Right lobe of liver (tissue), 6 donors: ENCODE measurements at regions not wholly inside any gene's neighbourhood (a gene's known extent, or its start where the extent isn't known, plus 50 kb on each side); places are given as distances from the start of the nearest gene placed in this dataset.
"Not testable (repeated sequence)": the region's sequence is repeated elsewhere in the genome, so short reads cannot be mapped to it uniquely, and the experiment has no call there.

Source experiments
- ATAC-seq, 4 donors: fragments of 200-7000 bp; cut with Tn5 transposase; one replicate each; pipeline ENCODE4 v1.9.1; 2020; ENCODE audit warnings: mild to moderate bottlenecking in 4 of 4, moderate library complexity in 4 of 4
- DNase-seq, 3 donors: peaks; one replicate each; pipeline ENCODE4 v3.0.0-alpha.2; 2020
- H3K27ac ChIP-seq, 3 donors: fragments of 200-600 bp; one replicate each; pipeline ENCODE4 v1.8.0; 2022
- H3K27me3 ChIP-seq, 2 donors: fragments of 200-600 bp; one replicate each; pipeline ENCODE4 v1.8.0; 2022
- H3K36me3 ChIP-seq, 4 donors: fragments of 200-600 bp; sonication (generic) in 1 of 4; one replicate each; pipeline versions ENCODE4 v1.5.1 to v1.8.0; 2017 to 2022; ENCODE audit warnings: control low read depth in 1 of 4
- H3K4me1 ChIP-seq, 4 donors: fragments of 200-600 bp; sonication (generic) in 1 of 4; one replicate each; pipeline versions ENCODE4 v1.5.1 to v1.8.0; 2017 to 2022; ENCODE audit warnings: control low read depth in 1 of 4
- H3K4me3 ChIP-seq, 3 donors: fragments of 200-600 bp; one replicate each; pipeline ENCODE4 v1.8.0; 2022
- H3K9me3 ChIP-seq, 4 donors: fragments of 200-600 bp; sonication (generic) in 1 of 4; one replicate each; pipeline versions ENCODE4 v1.5.1 to v1.8.0; 2017 to 2022; ENCODE audit warnings: control low read depth in 1 of 4
- POLR2A ChIP-seq: fragments of 450-650 bp; IDR thresholded peaks from one replicate; pipeline ENCODE4 v1.6.1; 2017; ENCODE audit warnings: antibody characterized with exemption, mild to moderate bottlenecking
- WGBS: methylation state at CpG from one replicate; pipeline ENCODE4 v1.1.6; 2018; ENCODE audit warnings: low coverage, low lambda C conversion rate; ENCODE audit not compliant: insufficient coverage; ENCODE audit errors: missing lambda C conversion rate; 5-methylcytosine and 5-hydroxymethylcytosine counted together
- intact Hi-C, 2 donors: fragments of 100-400 bp; cut with DNase I; formaldehyde crosslinking; loops; one replicate each; pipeline versions ENCODE4 v1.11.2 to v1.14.1; 2022
- small RNA-seq, 2 experiments: library from RNA; depleted of rRNA; stranded (forward); fragments of <200 nt; gene quantifications; one replicate each; pipeline ENCODE3, GENCODE V24; 2016
- TF ChIP-seq, protein P1 (sequence below), 4 donors: fragments of 200-600 bp in 3 of 4; fragments of 450-650 bp in 1 of 4; IDR thresholded peaks; one replicate each; pipeline versions ENCODE4 v1.5.1 to v1.8.0; 2016 to 2022; ENCODE audit warnings: antibody characterized with exemption in 4 of 4, mild to moderate bottlenecking in 2 of 4
- donor health status: DM: no; HTN: yes; CAD: no.
- donor health status: DM: no; HTN: no; CAD: no.
- donor health status: DM: no; HTN: no; CAD: no.
- donor health status: DM: no; HTN: yes; CAD: no.
- donor health status: DM: no; HTN: yes; CAD: no.

DNA sequence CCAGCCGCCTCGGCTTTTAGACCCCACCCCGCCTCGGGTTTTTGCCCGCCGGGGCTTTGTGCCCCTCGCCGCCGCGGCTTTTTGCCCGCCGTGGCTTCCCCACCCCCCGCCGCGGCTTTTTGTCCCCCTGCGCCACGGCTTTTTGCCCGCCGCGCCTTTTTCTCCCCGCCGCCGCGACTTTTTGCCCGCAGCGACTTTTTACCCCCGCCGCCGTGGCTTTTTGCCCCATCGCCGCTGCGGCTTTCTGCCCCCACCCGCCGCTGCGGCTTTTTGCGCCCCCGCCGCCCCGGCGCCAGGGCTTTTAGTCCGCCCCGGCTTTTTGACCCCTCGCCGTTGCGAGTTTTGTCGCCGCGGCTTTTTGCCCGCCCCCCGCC, 474.4 kb downstream of the FAM72C start:
- Histone ChIP-seq H3K27me3 (no peaks in the 10 kb centered on the region), H3K27ac (no peak overlapping the region), H3K36me3 (no peaks in the 10 kb centered on the region), H3K4me3 (no peak overlapping the region), H3K4me1 (no peaks in the 10 kb centered on the region), H3K9me3 (no peaks in the 10 kb centered on the region)
- no peak for ATAC-seq
- WGBS: 2% methylated on average over 49 of the region's 50 CpGs
- intact Hi-C loops: no loop called here
- TF ChIP-seq, protein P1, sequence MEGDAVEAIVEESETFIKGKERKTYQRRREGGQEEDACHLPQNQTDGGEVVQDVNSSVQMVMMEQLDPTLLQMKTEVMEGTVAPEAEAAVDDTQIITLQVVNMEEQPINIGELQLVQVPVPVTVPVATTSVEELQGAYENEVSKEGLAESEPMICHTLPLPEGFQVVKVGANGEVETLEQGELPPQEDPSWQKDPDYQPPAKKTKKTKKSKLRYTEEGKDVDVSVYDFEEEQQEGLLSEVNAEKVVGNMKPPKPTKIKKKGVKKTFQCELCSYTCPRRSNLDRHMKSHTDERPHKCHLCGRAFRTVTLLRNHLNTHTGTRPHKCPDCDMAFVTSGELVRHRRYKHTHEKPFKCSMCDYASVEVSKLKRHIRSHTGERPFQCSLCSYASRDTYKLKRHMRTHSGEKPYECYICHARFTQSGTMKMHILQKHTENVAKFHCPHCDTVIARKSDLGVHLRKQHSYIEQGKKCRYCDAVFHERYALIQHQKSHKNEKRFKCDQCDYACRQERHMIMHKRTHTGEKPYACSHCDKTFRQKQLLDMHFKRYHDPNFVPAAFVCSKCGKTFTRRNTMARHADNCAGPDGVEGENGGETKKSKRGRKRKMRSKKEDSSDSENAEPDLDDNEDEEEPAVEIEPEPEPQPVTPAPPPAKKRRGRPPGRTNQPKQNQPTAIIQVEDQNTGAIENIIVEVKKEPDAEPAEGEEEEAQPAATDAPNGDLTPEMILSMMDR (IDR thresholded peaks at IDR 0.05): no peak
- TF ChIP-seq POLR2A: no peak
- DNase-seq: peak in 2 of 3 donors; percentile 4 to 42

GRCh38 chr1:143496526-143497373, 475.0 kb downstream of the FAM72C start:
- H3K4me3 ChIP-seq, H3K9me3 ChIP-seq, H3K27me3 ChIP-seq, ATAC-seq, intact Hi-C loops, H3K36me3 ChIP-seq, H3K4me1 ChIP-seq, H3K27ac ChIP-seq: not testable (repeated sequence)
- WGBS: 2% methylated on average over 28 of the region's 37 CpGs
- peak in 1 of 3 donors; percentile 10 for DNase-seq

Small RNA genes lying in the stretch of these regions (small RNA-seq; reads per million reads assigned to genes)
- gene AC239800.3 (0 reads per million in 2 experiments), gene HIST2H3PS2 (0 reads per million in 2 experiments), gene RNU1-114P (0 reads per million in 2 experiments), gene RNU1-143P (0 reads per million in 2 experiments), gene RNU1-92P (0 reads per million in 2 experiments), gene RNVU1-17 (0 to 0.10 reads per million in 2 experiments), gene RNVU1-18 (0 reads per million in 2 experiments)
